ENCODE measurements at regions not wholly inside any gene's neighbourhood (a gene's known extent, or its start where the extent isn't known, plus 50 kb on each side); places are given as distances from the start of the nearest gene placed in this dataset.
"Not testable (repeated sequence)": the region's sequence is repeated elsewhere in the genome, so short reads cannot be mapped to it uniquely, and the experiment has no call there.

- DNase-seq = no peak
These were observed 203.2 kb downstream of the LAS1L start for GRCh38 chrX:65331371-65331770.

GRCh38 chrX:65300104-65300809, 234.3 kb downstream of the LAS1L start:
- DNase-seq = no peak

- DNase-seq = not testable (repeated sequence)
These were observed 251.7 kb downstream of the LAS1L start for GRCh38 chrX:65282905-65283304.

- DNase-seq = no peak
These were observed 261.4 kb downstream of the LAS1L start for GRCh38 chrX:65273152-65273551.

- no peak for DNase-seq
These were observed 268.1 kb downstream of the LAS1L start for GRCh38 chrX:65266482-65266881.

GRCh38 chrX:65253817-65254216, 277.6 kb upstream of the ZC4H2 start:
- no peak for DNase-seq

GRCh38 chrX:65241059-65241721, 264.9 kb upstream of the ZC4H2 start:
- DNase-seq = no peak

- no peak for DNase-seq
These were observed 227.3 kb upstream of the ZC4H2 start for GRCh38 chrX:65203545-65203944.

GRCh38 chrX:65196758-65197360, 220.6 kb upstream of the ZC4H2 start:
- peak; percentile 4 for DNase-seq

- no peak for DNase-seq
These were observed 219.4 kb upstream of the ZC4H2 start for GRCh38 chrX:65195621-65196020.

- DNase-seq = no peak
These were observed 218.3 kb upstream of the ZC4H2 start for GRCh38 chrX:65194547-65194946.

- not testable (repeated sequence) for DNase-seq
These were observed 187.1 kb upstream of the ZC4H2 start for GRCh38 chrX:65163325-65163724.

- no peak for DNase-seq
These were observed 172.0 kb upstream of the ZC4H2 start for GRCh38 chrX:65148232-65148631.

GRCh38 chrX:65136424-65136823, 160.2 kb upstream of the ZC4H2 start:
- no peak for DNase-seq

- DNase-seq = no peak
These were observed 151.6 kb upstream of the ZC4H2 start for GRCh38 chrX:65127842-65128241.

- no peak for DNase-seq
These were observed 122.6 kb upstream of the ZC4H2 start for GRCh38 chrX:65098851-65099250.

- DNase-seq = no peak
These were observed 117.4 kb upstream of the ZC4H2 start for GRCh38 chrX:65093658-65094057.

GRCh38 chrX:65073233-65073632, 97.0 kb upstream of the ZC4H2 start:
- DNase-seq = no peak

- DNase-seq = no peak
These were observed 96.3 kb upstream of the ZC4H2 start for GRCh38 chrX:65072590-65072989.

GRCh38 chrX:65058626-65059025, 82.4 kb upstream of the ZC4H2 start:
- DNase-seq = not testable (repeated sequence)

GRCh38 chrX:65045001-65045400, 68.8 kb upstream of the ZC4H2 start:
- no peak for DNase-seq

- DNase-seq = no peak
These were observed 59.2 kb upstream of the ZC4H2 start for GRCh38 chrX:65035446-65035770.

- no peak for DNase-seq
These were observed 58.6 kb upstream of the ZC4H2 start, which contains the start of gene ZC3H12B for GRCh38 chrX:65034668-65035445. Gene ZC3H12B, plus strand, starts transcription at chrX:65034826.

- no peak for DNase-seq
These were observed 58.0 kb upstream of the ZC4H2 start for GRCh38 chrX:65034292-65034667.
